H1 (cell line): ENCODE measurements at regions not wholly inside any gene's neighbourhood (a gene's known extent, or its start where the extent isn't known, plus 50 kb on each side); places are given as distances from the start of the nearest gene placed in this dataset.

Experiments used
- CTCF ChIA-PET: fragments of 300-600 bp; sonication (Branson Sonifier 250); formaldehyde crosslinking; loops from one replicate; lab custom pipeline; 2021; ENCODE audit not compliant: partially characterized antibody; lab: Charles Lee
- POLR2A ChIA-PET: fragments of 300-600 bp; sonication (Branson Sonifier 250); formaldehyde crosslinking; loops from one replicate; lab custom pipeline; 2021; ENCODE audit warnings: inconsistent platforms; ENCODE audit not compliant: partially characterized antibody; lab: Charles Lee
- DNase-seq, 2 experiments: peaks; one replicate each; pipeline versions ENCODE4 v3.0.0 to v3.0.0-alpha.2; 2010 to 2022; ENCODE audit warnings: low spot score in 2 of 2, low read depth in 1 of 2, mixed read lengths in 1 of 2
- FAIRE-seq: peaks from 2 replicates; lab custom pipeline; 2011; peaks lifted over from hg19 to GRCh38; lab: Jason Lieb, UNC
- H2AFZ ChIP-seq: 2 replicates; pipeline ENCODE4 v1.8.1; 2012; ENCODE audit warnings: low read length, inconsistent platforms
- H2AK5ac ChIP-seq: 2 replicates; pipeline ENCODE4 v1.6.1; 2013; ENCODE audit warnings: low read depth, low read length
- H2BK120ac ChIP-seq: replicated peaks from 2 replicates; pipeline ENCODE3; 2013; ENCODE audit warnings: low read depth, low read length, inconsistent platforms
- H2BK12ac ChIP-seq: 2 replicates; pipeline ENCODE4 v1.6.1; 2013; ENCODE audit warnings: low read depth, low read length
- H2BK15ac ChIP-seq: 2 replicates; pipeline ENCODE4 v1.6.1; 2013; ENCODE audit warnings: low read length
- H2BK20ac ChIP-seq: 2 replicates; pipeline ENCODE4 v1.6.1; 2013; ENCODE audit warnings: low read length
- H2BK5ac ChIP-seq: 2 replicates; pipeline ENCODE4 v1.6.1; 2013; ENCODE audit warnings: low read depth, low read length
- H3K14ac ChIP-seq: 2 replicates; pipeline ENCODE4 v1.6.1; 2013; ENCODE audit warnings: inconsistent platforms; ENCODE audit not compliant: insufficient read length
- H3K18ac ChIP-seq: 2 replicates; pipeline ENCODE4 v1.6.1; 2013; ENCODE audit warnings: low read length; ENCODE audit errors: extremely low read depth
- H3K23ac ChIP-seq: 2 replicates; pipeline ENCODE4 v1.6.1; 2013; ENCODE audit warnings: inconsistent platforms; ENCODE audit not compliant: insufficient read length
- H3K23me2 ChIP-seq: 2 replicates; pipeline ENCODE4 v1.6.1; 2013; ENCODE audit warnings: low read depth, low read length
- H3K27ac ChIP-seq: 2 replicates; pipeline ENCODE4 v1.6.1; 2011; ENCODE audit warnings: low read depth, low read length, inconsistent platforms
- H3K27me3 ChIP-seq, 4 experiments: replicated peaks in 1 of 4; 1 replicate in 1 of 4; 2 replicates in 3 of 4; pipeline versions ENCODE4 v1.6.1 to v1.8.1; 2011 to 2013; ENCODE audit warnings: low read length in 3 of 4, mild to moderate bottlenecking in 3 of 4, inconsistent platforms in 2 of 4, mixed read lengths in 2 of 4, moderate library complexity in 1 of 4; ENCODE audit not compliant: control insufficient read depth in 3 of 4, insufficient read depth in 3 of 4; ENCODE audit errors: extremely low read depth in 1 of 4
- H3K36me3 ChIP-seq, 4 experiments: 2 replicates each; pipeline versions ENCODE4 v1.6.1 to v1.8.1; 2011 to 2013; ENCODE audit warnings: mild to moderate bottlenecking in 4 of 4, low read length in 3 of 4, moderate library complexity in 2 of 4, control low read depth in 1 of 4, inconsistent platforms in 1 of 4; ENCODE audit not compliant: insufficient read depth in 4 of 4, control insufficient read depth in 2 of 4
- H3K4ac ChIP-seq: replicated peaks from 2 replicates; pipeline ENCODE3; 2013; ENCODE audit warnings: low read length, low read depth, mixed read lengths, inconsistent platforms; ENCODE audit not compliant: insufficient read length
- H3K4me1 ChIP-seq, 4 experiments: replicated peaks in 1 of 4; 1 replicate in 1 of 4; 2 replicates in 3 of 4; pipeline versions ENCODE4 v1.6.1 to v1.8.1; 2011 to 2013; ENCODE audit warnings: low read length in 3 of 4, inconsistent platforms in 2 of 4, mixed read lengths in 1 of 4; ENCODE audit not compliant: insufficient read depth in 4 of 4, control insufficient read depth in 3 of 4
- H3K4me2 ChIP-seq, 2 experiments: 2 replicates each; pipeline versions ENCODE4 v1.6.1 to v1.8.1; 2011 to 2013; ENCODE audit warnings: low read depth in 2 of 2, low read length in 2 of 2, control low read depth in 1 of 2, inconsistent platforms in 1 of 2, mild to moderate bottlenecking in 1 of 2; ENCODE audit not compliant: insufficient read depth in 1 of 2
- H3K4me3 ChIP-seq, 4 experiments: fragments of 200-600, 300-600 bp in 1 of 4; sonication (generic), shearing (Covaris generic), sonication (Bioruptor Twin) in 1 of 4; 2 replicates each; pipeline versions ENCODE4 v1.5.1 to v1.8.1; 2011 to 2016; ENCODE audit warnings: low read length in 4 of 4, low read depth in 3 of 4, control low read depth in 2 of 4, inconsistent platforms in 2 of 4, mild to moderate bottlenecking in 2 of 4, mixed read lengths in 1 of 4, moderate library complexity in 1 of 4; ENCODE audit not compliant: insufficient read depth in 2 of 4; ENCODE audit errors: extremely low read depth in 1 of 4
- H3K56ac ChIP-seq: replicated peaks from 2 replicates; pipeline ENCODE3; 2013; ENCODE audit warnings: low read depth, mild to moderate bottlenecking, mixed read lengths, low read length, inconsistent platforms; ENCODE audit not compliant: insufficient read length
- H3K79me1 ChIP-seq: 2 replicates; pipeline ENCODE4 v1.6.1; 2013; ENCODE audit warnings: low read depth, low read length, control low read depth
- H3K79me2 ChIP-seq, 2 experiments: 2 replicates each; pipeline versions ENCODE4 v1.6.1 to v1.8.1; 2012 to 2013; ENCODE audit warnings: low read length in 2 of 2, mild to moderate bottlenecking in 2 of 2, inconsistent platforms in 1 of 2; ENCODE audit not compliant: insufficient read depth in 2 of 2, control insufficient read depth in 1 of 2
- H3K9ac ChIP-seq, 4 experiments: replicated peaks in 1 of 4; 1 replicate in 1 of 4; 2 replicates in 3 of 4; pipeline versions ENCODE4 v1.6.1 to v1.8.1; 2011 to 2013; ENCODE audit warnings: low read depth in 3 of 4, low read length in 3 of 4, control low read depth in 2 of 4, mild to moderate bottlenecking in 2 of 4, moderate library complexity in 2 of 4, inconsistent platforms in 1 of 4; ENCODE audit errors: extremely low read depth in 1 of 4
- H3K9me3 ChIP-seq, 2 experiments: 2 replicates each; pipeline versions ENCODE4 v1.6.1 to v1.8.1; 2012 to 2013; ENCODE audit warnings: mild to moderate bottlenecking in 2 of 2, moderate library complexity in 2 of 2, control low read depth in 1 of 2, inconsistent platforms in 1 of 2, low read depth in 1 of 2, low read length in 1 of 2, mixed read lengths in 1 of 2; ENCODE audit not compliant: insufficient read depth in 2 of 2
- H4K20me1 ChIP-seq, 2 experiments: replicated peaks in 1 of 2; 2 replicates each; pipeline versions ENCODE3 to v1.8.1; 2011 to 2013; ENCODE audit warnings: inconsistent platforms in 2 of 2, low read length in 2 of 2, mild to moderate bottlenecking in 1 of 2; ENCODE audit not compliant: insufficient read depth in 2 of 2, control insufficient read depth in 1 of 2
- H4K5ac ChIP-seq: 2 replicates; pipeline ENCODE4 v1.6.1; 2013; ENCODE audit warnings: low read length, low read depth, mixed read lengths, inconsistent platforms; ENCODE audit not compliant: insufficient read length
- H4K8ac ChIP-seq: 2 replicates; pipeline ENCODE4 v1.8.0; 2013; ENCODE audit warnings: mild to moderate bottlenecking, moderate library complexity, low read length, inconsistent platforms; ENCODE audit not compliant: insufficient read depth; ENCODE audit errors: extremely low read depth
- H4K91ac ChIP-seq: replicated peaks from 2 replicates; pipeline ENCODE3; 2013; ENCODE audit warnings: low read length, mixed read lengths, inconsistent platforms; ENCODE audit not compliant: insufficient read length
- POLR2A ChIP-seq, 2 experiments: IDR thresholded peaks; 1 replicate in 1 of 2; 2 replicates in 1 of 2; pipeline ENCODE4 v1.6.1; 2011; ENCODE audit warnings: low read depth in 2 of 2, low read length in 2 of 2, mild to moderate bottlenecking in 2 of 2; ENCODE audit errors: control extremely low read depth in 1 of 2
- WGBS, 2 experiments: shearing (Covaris generic) in 1 of 2; methylation state at CpG; one replicate each; pipeline versions ENCODE4 v1.1.6 to v1.1.7; 2013 to 2015; ENCODE audit warnings: low lambda C conversion rate in 2 of 2, mixed read lengths in 2 of 2, inconsistent platforms in 1 of 2, low coverage in 1 of 2, missing lambda C conversion rate in 1 of 2; ENCODE audit not compliant: insufficient replicate concordance in 2 of 2, insufficient coverage in 1 of 2, insufficient read length in 1 of 2; ENCODE audit errors: extremely low coverage in 1 of 2, missing lambda C conversion rate in 1 of 2; 5-methylcytosine and 5-hydroxymethylcytosine counted together
- TF ChIP-seq, protein P1 (sequence below): IDR thresholded peaks from 2 replicates; pipeline ENCODE4 v1.6.1; 2011; ENCODE audit warnings: low read depth, mild to moderate bottlenecking, low read length; ENCODE audit not compliant: insufficient read depth
- TF ChIP-seq, protein P2 (sequence below): IDR thresholded peaks from 2 replicates; pipeline ENCODE4 v1.6.1; 2012; ENCODE audit warnings: low read length, inconsistent platforms

DNA sequence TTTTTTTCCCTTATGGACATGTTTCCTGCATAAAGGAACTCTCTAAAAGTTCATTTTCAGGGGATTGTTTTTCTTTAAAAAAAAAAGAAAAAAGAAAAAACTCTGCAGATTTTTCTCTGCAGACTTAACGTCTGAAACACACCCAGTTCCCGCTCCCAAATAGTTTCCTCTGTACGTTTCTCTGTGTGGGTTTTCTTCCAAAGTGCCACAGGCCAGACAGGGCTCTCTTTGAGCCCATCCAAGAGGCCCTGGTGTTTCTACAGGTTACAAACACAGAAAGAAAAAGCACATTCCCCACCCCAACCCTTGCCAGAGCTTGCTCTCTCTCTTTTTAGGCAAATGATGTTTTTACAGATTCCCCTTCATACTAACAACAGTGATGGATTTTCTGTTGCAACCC, 258.6 kb downstream of the FNDC1 start:
- no peak for DNase-seq
- Histone ChIP-seq H3K4me2 (no peak overlapping the region), H4K91ac (no peak overlapping the region), H3K14ac (no peak overlapping the region), H2BK5ac (no peak overlapping the region), H3K23ac (no peak overlapping the region), H3K9ac (no peak overlapping the region), H3K27ac (no peak overlapping the region), H3K79me2 (no peaks in the 10 kb centered on the region), H3K4me1 (no peaks in the 10 kb centered on the region), H4K20me1 (no peaks in the 10 kb centered on the region), H3K27me3 (peaks cover 0 to 3% (median 0%) of the 10 kb centered on the region in 4 experiments; a peak in 1 of 7 replicates), H2BK120ac (no peak overlapping the region), H2AK5ac (no peak overlapping the region), H3K9me3 (peaks cover 74 to 92% of the 10 kb centered on the region in 2 experiments), H2AFZ (no peak overlapping the region), H3K4ac (no peak overlapping the region), H2BK12ac (no peak overlapping the region), H3K56ac (no peak overlapping the region), H2BK15ac (no peak overlapping the region), H4K5ac (no peak overlapping the region), H3K79me1 (no peaks in the 10 kb centered on the region), H3K4me3 (no peak overlapping the region), H3K36me3 (no peaks in the 10 kb centered on the region), H3K18ac (no peak overlapping the region), H3K23me2 (no peaks in the 10 kb centered on the region), H4K8ac (no peak overlapping the region), H2BK20ac (no peak overlapping the region)
- FAIRE-seq, result no peak
- CTCF ChIA-PET, result no interaction called here
- WGBS, 2 experiments, result 57% methylated on average over 3 of the region's 3 CpGs; no CpG with 5 or more reads in 1 of the 2 experiments
- POLR2A ChIA-PET, result no interaction called here
- TF ChIP-seq, protein P1, sequence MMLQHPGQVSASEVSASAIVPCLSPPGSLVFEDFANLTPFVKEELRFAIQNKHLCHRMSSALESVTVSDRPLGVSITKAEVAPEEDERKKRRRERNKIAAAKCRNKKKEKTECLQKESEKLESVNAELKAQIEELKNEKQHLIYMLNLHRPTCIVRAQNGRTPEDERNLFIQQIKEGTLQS, result no peak
- TF ChIP-seq, protein P2, sequence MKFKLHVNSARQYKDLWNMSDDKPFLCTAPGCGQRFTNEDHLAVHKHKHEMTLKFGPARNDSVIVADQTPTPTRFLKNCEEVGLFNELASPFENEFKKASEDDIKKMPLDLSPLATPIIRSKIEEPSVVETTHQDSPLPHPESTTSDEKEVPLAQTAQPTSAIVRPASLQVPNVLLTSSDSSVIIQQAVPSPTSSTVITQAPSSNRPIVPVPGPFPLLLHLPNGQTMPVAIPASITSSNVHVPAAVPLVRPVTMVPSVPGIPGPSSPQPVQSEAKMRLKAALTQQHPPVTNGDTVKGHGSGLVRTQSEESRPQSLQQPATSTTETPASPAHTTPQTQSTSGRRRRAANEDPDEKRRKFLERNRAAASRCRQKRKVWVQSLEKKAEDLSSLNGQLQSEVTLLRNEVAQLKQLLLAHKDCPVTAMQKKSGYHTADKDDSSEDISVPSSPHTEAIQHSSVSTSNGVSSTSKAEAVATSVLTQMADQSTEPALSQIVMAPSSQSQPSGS, result no peak
- no peak for TF ChIP-seq POLR2A (IDR thresholded peaks at IDR 0.05; ENCODE audit: control extremely low read depth in 1 of 2, low read depth in 2 of 2, low read length in 2 of 2)
